ENCODE measurements at regions not wholly inside any gene's neighbourhood (a gene's known extent, or its start where the extent isn't known, plus 50 kb on each side); places are given as distances from the start of the nearest gene placed in this dataset.

- DNase-seq (peak in 2 of 6 donors; percentile 41 to 45), FAIRE-seq (no peak)
These were observed 74.6 kb upstream of the OTOS start for GRCh38 chr2:240214790-240215675.

GRCh38 chr2:240215676-240216051 lies 75.2 kb upstream of the OTOS start:
- H3K4me3 ChIP-seq, result no peak overlapping the region
- no peak for ATAC-seq
- TF ChIP-seq CTCF (IDR thresholded peaks at IDR 0.05), result no peak
- WGBS, 2 donors, result 82 to 91% methylated on average over 8 of the region's 8 CpGs
- H3K27me3 ChIP-seq, result no peaks in the 10 kb centered on the region
- no peaks in the 10 kb centered on the region for H3K36me3 ChIP-seq
- FAIRE-seq, result no peak
- intact Hi-C loops (cut with DNase I), result no loop called here
- no peak overlapping the region for H3K27ac ChIP-seq
- no peaks in the 10 kb centered on the region for H3K4me1 ChIP-seq
- no peaks in the 10 kb centered on the region for H3K9me3 ChIP-seq
- peak in 1 of 6 donors; percentile 45 for DNase-seq

More at GRCh38 chr2:240214790-240215675, 74.6 kb upstream of the OTOS start:
- no peak for TF ChIP-seq CTCF (IDR thresholded peaks at IDR 0.05)
- intact Hi-C loops (cut with DNase I), result no loop called here
- Histone ChIP-seq H3K9me3 (no peaks in the 10 kb centered on the region), H3K36me3 (no peaks in the 10 kb centered on the region), H3K27ac (no peak overlapping the region), H3K4me1 (no peaks in the 10 kb centered on the region), H3K27me3 (no peaks in the 10 kb centered on the region), H3K4me3 (no peak overlapping the region)
- no peak for ATAC-seq
- 91 to 93% methylated on average over 25 of the region's 25 CpGs for WGBS, 2 donors

- H3K36me3 ChIP-seq, result no peaks in the 10 kb centered on the region
- no peak for TF ChIP-seq CTCF (IDR thresholded peaks at IDR 0.05)
- no peak overlapping the region for H3K4me3 ChIP-seq
- no peak overlapping the region for H3K27ac ChIP-seq
- no peaks in the 10 kb centered on the region for H3K4me1 ChIP-seq
- DNase-seq, result peak in 1 of 6 donors; percentile 12
- intact Hi-C loops (cut with DNase I), result no loop called here
- no peaks in the 10 kb centered on the region for H3K9me3 ChIP-seq
- ATAC-seq, result no peak
- WGBS, 2 donors, result 74 to 78% methylated on average over 8 of the region's 8 CpGs
- no peaks in the 10 kb centered on the region for H3K27me3 ChIP-seq
- no peak for FAIRE-seq
These were observed 75.7 kb upstream of the OTOS start for GRCh38 chr2:240216167-240216566.

- FAIRE-seq (no peak), ATAC-seq (no peak), DNase-seq (peak in 2 of 6 donors; percentile 10 to 30)
- Histone ChIP-seq H3K4me1 (no peaks in the 10 kb centered on the region), H3K27me3 (no peaks in the 10 kb centered on the region), H3K27ac (no peak overlapping the region), H3K9me3 (no peaks in the 10 kb centered on the region), H3K4me3 (no peak overlapping the region), H3K36me3 (no peaks in the 10 kb centered on the region)
- intact Hi-C loops (cut with DNase I), result no loop called here
- no peak for TF ChIP-seq CTCF (IDR thresholded peaks at IDR 0.05)
- 72 to 75% methylated on average over 20 of the region's 20 CpGs for WGBS, 2 donors
These were observed 77.2 kb upstream of the OTOS start for GRCh38 chr2:240217431-240218301.

All from pancreas (tissue), 10 donors.